Endodermal cell (in vitro differentiated cells): ENCODE measurements at regions not wholly inside any gene's neighbourhood (a gene's known extent, or its start where the extent isn't known, plus 50 kb on each side); places are given as distances from the start of the nearest gene placed in this dataset.

Experiments used
- DNase-seq: peaks from one replicate; pipeline ENCODE4 v3.0.0-alpha.2; 2017
- H3K27ac ChIP-seq: 2 replicates; pipeline ENCODE4 v1.5.1; 2013; ENCODE audit warnings: mild to moderate bottlenecking, low read depth, low read length, moderate library complexity
- H3K27me3 ChIP-seq: 2 replicates; pipeline ENCODE4 v1.6.1; 2013; ENCODE audit warnings: mild to moderate bottlenecking, low read length, moderate library complexity; ENCODE audit not compliant: insufficient read depth, control insufficient read depth, poor library complexity, severe bottlenecking
- H3K36me3 ChIP-seq: 2 replicates; pipeline ENCODE4 v1.7.0; 2013; ENCODE audit warnings: mild to moderate bottlenecking, low read length, moderate library complexity; ENCODE audit not compliant: control insufficient read depth, insufficient read depth
- H3K4me1 ChIP-seq: one replicate; pipeline ENCODE4 v1.7.0; 2013; ENCODE audit warnings: low read length; ENCODE audit not compliant: control insufficient read depth, insufficient read depth
- H3K4me3 ChIP-seq: 2 replicates; pipeline ENCODE4 v1.5.1; 2013; ENCODE audit warnings: mild to moderate bottlenecking, low read length, moderate library complexity
- H3K9ac ChIP-seq: 2 replicates; pipeline ENCODE4 v1.6.1; 2013; ENCODE audit warnings: mild to moderate bottlenecking, low read length, moderate library complexity; ENCODE audit not compliant: poor library complexity, severe bottlenecking; ENCODE audit errors: extremely low read depth
- H3K9me3 ChIP-seq: 2 replicates; pipeline ENCODE4 v1.6.1; 2013; ENCODE audit warnings: mild to moderate bottlenecking, low read length, moderate library complexity; ENCODE audit not compliant: control insufficient read depth
- H3K27ac Mint-ChIP-seq: 2 replicates; pipeline ENCODE4 v1.8.0; 2020; ENCODE audit warnings: mixed read lengths
- H3K27me3 Mint-ChIP-seq: 2 replicates; pipeline ENCODE4 v1.8.0; 2021; ENCODE audit warnings: mild to moderate bottlenecking, mixed read lengths; ENCODE audit not compliant: insufficient read depth
- H3K36me3 Mint-ChIP-seq: 2 replicates; pipeline ENCODE4 v1.8.0; 2020; ENCODE audit warnings: low read depth, mixed read lengths
- H3K4me1 Mint-ChIP-seq: 2 replicates; pipeline ENCODE4 v1.8.0; 2020; ENCODE audit warnings: mixed read lengths
- H3K4me3 Mint-ChIP-seq: 2 replicates; pipeline ENCODE4 v1.8.0; 2020; ENCODE audit warnings: mild to moderate bottlenecking, moderate library complexity, mixed read lengths
- H3K9me3 Mint-ChIP-seq: 2 replicates; pipeline ENCODE4 v1.8.0; 2020; ENCODE audit warnings: mild to moderate bottlenecking, mixed read lengths
- CTCF ChIP-seq: fragments of 200-600 bp; sonication (generic); conservative IDR thresholded peaks from 2 replicates; pipeline ENCODE4 v1.5.0; 2021; ENCODE audit warnings: antibody characterized with exemption, mild to moderate bottlenecking
- WGBS, 2 experiments: methylation state at CpG; one replicate each; pipeline versions ENCODE4 v1.1.5 to v1.1.7; 2013; ENCODE audit warnings: missing lambda C conversion rate in 2 of 2, mixed read lengths in 1 of 2; ENCODE audit not compliant: insufficient coverage in 1 of 2, insufficient read length in 1 of 2; 5-methylcytosine and 5-hydroxymethylcytosine counted together

GRCh38 chr3:146912241-146913015 lies 307.3 kb upstream of the PLSCR5 start:
- no peak overlapping the region for H3K4me3 Mint-ChIP-seq
- Histone ChIP-seq H3K27ac (no peak overlapping the region), H3K9ac (no peak overlapping the region), H3K36me3 (no peaks in the 10 kb centered on the region), H3K27me3 (no peaks in the 10 kb centered on the region), H3K4me1 (no peaks in the 10 kb centered on the region), H3K4me3 (no peak overlapping the region), H3K9me3 (no peaks in the 10 kb centered on the region)
- no peak overlapping the region for H3K27ac Mint-ChIP-seq
- H3K9me3 Mint-ChIP-seq: no peaks in the 10 kb centered on the region
- H3K4me1 Mint-ChIP-seq: no peaks in the 10 kb centered on the region
- WGBS, 2 experiments: 76 to 82% methylated on average over 3 to 8 of the region's 8 CpGs
- no peaks in the 10 kb centered on the region for H3K36me3 Mint-ChIP-seq
- H3K27me3 Mint-ChIP-seq: no peaks in the 10 kb centered on the region
- no peak for TF ChIP-seq CTCF
- no peak for DNase-seq

DNA sequence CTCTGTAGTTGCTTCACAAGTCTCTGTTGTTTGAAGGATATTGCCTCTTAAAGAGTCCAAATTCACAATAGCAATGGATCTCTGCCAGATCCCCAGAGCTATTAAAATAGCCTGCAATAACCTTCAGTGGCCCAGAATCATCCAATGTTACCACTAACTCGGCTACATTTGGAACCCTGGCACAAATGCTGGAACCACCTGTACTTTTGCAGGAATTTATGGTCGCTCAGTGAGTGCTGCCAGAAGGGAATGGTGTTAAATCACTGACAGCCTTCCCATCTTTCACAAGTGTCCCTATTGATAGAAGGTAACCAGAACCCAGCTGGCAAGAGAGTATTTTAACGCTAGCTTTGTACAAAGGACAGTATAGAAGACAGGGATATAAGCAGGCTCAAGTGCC lies 298.8 kb upstream of the PLSCR5 start:
- WGBS, 2 experiments: 86% methylated on average over 2 of the region's 3 CpGs; no CpG with 5 or more reads in 1 of the 2 experiments
- Histone ChIP-seq H3K4me1 (no peaks in the 10 kb centered on the region), H3K27me3 (no peaks in the 10 kb centered on the region), H3K9ac (no peak overlapping the region), H3K27ac (no peak overlapping the region), H3K36me3 (no peaks in the 10 kb centered on the region), H3K9me3 (no peaks in the 10 kb centered on the region), H3K4me3 (no peak overlapping the region)
- no peaks in the 10 kb centered on the region for H3K27me3 Mint-ChIP-seq
- no peak for DNase-seq
- no peak overlapping the region for H3K4me3 Mint-ChIP-seq
- H3K36me3 Mint-ChIP-seq: no peaks in the 10 kb centered on the region
- H3K9me3 Mint-ChIP-seq: no peaks in the 10 kb centered on the region
- H3K4me1 Mint-ChIP-seq: no peaks in the 10 kb centered on the region
- H3K27ac Mint-ChIP-seq: no peak overlapping the region
- TF ChIP-seq CTCF: no peak

DNA sequence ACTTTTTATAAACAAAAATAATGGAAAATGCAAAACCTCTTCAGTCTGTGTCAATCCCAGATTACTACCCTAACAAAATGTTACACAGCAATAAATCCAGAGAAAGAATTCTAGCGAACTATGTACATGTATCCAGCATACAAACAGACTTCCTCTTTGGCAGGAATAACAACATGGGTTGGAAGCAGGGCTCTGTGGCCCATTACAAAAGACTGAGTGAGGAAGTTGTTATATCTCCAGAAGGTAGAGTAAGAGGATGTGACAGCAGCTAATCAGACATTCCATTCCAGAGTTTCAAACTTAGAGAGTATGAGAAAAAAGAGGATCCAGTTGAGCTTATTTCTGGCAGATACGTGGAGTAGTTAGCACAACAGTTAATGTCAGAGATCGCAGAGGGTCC lies 294.0 kb upstream of the PLSCR5 start:
- Mint-ChIP-seq H3K27ac (no peak overlapping the region), H3K4me1 (no peaks in the 10 kb centered on the region), H3K4me3 (no peak overlapping the region), H3K27me3 (no peaks in the 10 kb centered on the region), H3K36me3 (no peaks in the 10 kb centered on the region), H3K9me3 (no peaks in the 10 kb centered on the region)
- Histone ChIP-seq H3K36me3 (no peaks in the 10 kb centered on the region), H3K9me3 (no peaks in the 10 kb centered on the region), H3K27ac (no peak overlapping the region), H3K4me3 (no peak overlapping the region), H3K9ac (no peak overlapping the region), H3K27me3 (no peaks in the 10 kb centered on the region), H3K4me1 (no peaks in the 10 kb centered on the region)
- TF ChIP-seq CTCF: no peak
- WGBS, 2 experiments: 90 to 100% methylated on average over 1 to 3 of the region's 3 CpGs
- no peak for DNase-seq
